H1 (cell line): ENCODE measurements at regions not wholly inside any gene's neighbourhood (a gene's known extent, or its start where the extent isn't known, plus 50 kb on each side); places are given as distances from the start of the nearest gene placed in this dataset.

Experiments used
- CTCF ChIA-PET: fragments of 300-600 bp; sonication (Branson Sonifier 250); formaldehyde crosslinking; loops from one replicate; lab custom pipeline; 2021; ENCODE audit not compliant: partially characterized antibody; lab: Charles Lee
- POLR2A ChIA-PET: fragments of 300-600 bp; sonication (Branson Sonifier 250); formaldehyde crosslinking; loops from one replicate; lab custom pipeline; 2021; ENCODE audit warnings: inconsistent platforms; ENCODE audit not compliant: partially characterized antibody; lab: Charles Lee
- DNase-seq, 2 experiments: peaks; one replicate each; pipeline versions ENCODE4 v3.0.0 to v3.0.0-alpha.2; 2010 to 2022; ENCODE audit warnings: low spot score in 2 of 2, low read depth in 1 of 2, mixed read lengths in 1 of 2
- FAIRE-seq: peaks from 2 replicates; lab custom pipeline; 2011; peaks lifted over from hg19 to GRCh38; lab: Jason Lieb, UNC
- H2AFZ ChIP-seq: 2 replicates; pipeline ENCODE4 v1.8.1; 2012; ENCODE audit warnings: low read length, inconsistent platforms
- H2AK5ac ChIP-seq: 2 replicates; pipeline ENCODE4 v1.6.1; 2013; ENCODE audit warnings: low read depth, low read length
- H2BK120ac ChIP-seq: replicated peaks from 2 replicates; pipeline ENCODE3; 2013; ENCODE audit warnings: low read depth, low read length, inconsistent platforms
- H2BK12ac ChIP-seq: 2 replicates; pipeline ENCODE4 v1.6.1; 2013; ENCODE audit warnings: low read depth, low read length
- H2BK15ac ChIP-seq: 2 replicates; pipeline ENCODE4 v1.6.1; 2013; ENCODE audit warnings: low read length
- H2BK20ac ChIP-seq: 2 replicates; pipeline ENCODE4 v1.6.1; 2013; ENCODE audit warnings: low read length
- H2BK5ac ChIP-seq: 2 replicates; pipeline ENCODE4 v1.6.1; 2013; ENCODE audit warnings: low read depth, low read length
- H3K14ac ChIP-seq: 2 replicates; pipeline ENCODE4 v1.6.1; 2013; ENCODE audit warnings: inconsistent platforms; ENCODE audit not compliant: insufficient read length
- H3K18ac ChIP-seq: 2 replicates; pipeline ENCODE4 v1.6.1; 2013; ENCODE audit warnings: low read length; ENCODE audit errors: extremely low read depth
- H3K23ac ChIP-seq: 2 replicates; pipeline ENCODE4 v1.6.1; 2013; ENCODE audit warnings: inconsistent platforms; ENCODE audit not compliant: insufficient read length
- H3K23me2 ChIP-seq: 2 replicates; pipeline ENCODE4 v1.6.1; 2013; ENCODE audit warnings: low read depth, low read length
- H3K27ac ChIP-seq: 2 replicates; pipeline ENCODE4 v1.6.1; 2011; ENCODE audit warnings: low read depth, low read length, inconsistent platforms
- H3K27me3 ChIP-seq, 4 experiments: replicated peaks in 1 of 4; 1 replicate in 1 of 4; 2 replicates in 3 of 4; pipeline versions ENCODE4 v1.6.1 to v1.8.1; 2011 to 2013; ENCODE audit warnings: low read length in 3 of 4, mild to moderate bottlenecking in 3 of 4, inconsistent platforms in 2 of 4, mixed read lengths in 2 of 4, moderate library complexity in 1 of 4; ENCODE audit not compliant: control insufficient read depth in 3 of 4, insufficient read depth in 3 of 4; ENCODE audit errors: extremely low read depth in 1 of 4
- H3K36me3 ChIP-seq, 4 experiments: 2 replicates each; pipeline versions ENCODE4 v1.6.1 to v1.8.1; 2011 to 2013; ENCODE audit warnings: mild to moderate bottlenecking in 4 of 4, low read length in 3 of 4, moderate library complexity in 2 of 4, control low read depth in 1 of 4, inconsistent platforms in 1 of 4; ENCODE audit not compliant: insufficient read depth in 4 of 4, control insufficient read depth in 2 of 4
- H3K4ac ChIP-seq: replicated peaks from 2 replicates; pipeline ENCODE3; 2013; ENCODE audit warnings: low read length, low read depth, mixed read lengths, inconsistent platforms; ENCODE audit not compliant: insufficient read length
- H3K4me1 ChIP-seq, 4 experiments: replicated peaks in 1 of 4; 1 replicate in 1 of 4; 2 replicates in 3 of 4; pipeline versions ENCODE4 v1.6.1 to v1.8.1; 2011 to 2013; ENCODE audit warnings: low read length in 3 of 4, inconsistent platforms in 2 of 4, mixed read lengths in 1 of 4; ENCODE audit not compliant: insufficient read depth in 4 of 4, control insufficient read depth in 3 of 4
- H3K4me2 ChIP-seq, 2 experiments: 2 replicates each; pipeline versions ENCODE4 v1.6.1 to v1.8.1; 2011 to 2013; ENCODE audit warnings: low read depth in 2 of 2, low read length in 2 of 2, control low read depth in 1 of 2, inconsistent platforms in 1 of 2, mild to moderate bottlenecking in 1 of 2; ENCODE audit not compliant: insufficient read depth in 1 of 2
- H3K4me3 ChIP-seq, 4 experiments: fragments of 200-600, 300-600 bp in 1 of 4; sonication (generic), shearing (Covaris generic), sonication (Bioruptor Twin) in 1 of 4; 2 replicates each; pipeline versions ENCODE4 v1.5.1 to v1.8.1; 2011 to 2016; ENCODE audit warnings: low read length in 4 of 4, low read depth in 3 of 4, control low read depth in 2 of 4, inconsistent platforms in 2 of 4, mild to moderate bottlenecking in 2 of 4, mixed read lengths in 1 of 4, moderate library complexity in 1 of 4; ENCODE audit not compliant: insufficient read depth in 2 of 4; ENCODE audit errors: extremely low read depth in 1 of 4
- H3K56ac ChIP-seq: replicated peaks from 2 replicates; pipeline ENCODE3; 2013; ENCODE audit warnings: low read depth, mild to moderate bottlenecking, mixed read lengths, low read length, inconsistent platforms; ENCODE audit not compliant: insufficient read length
- H3K79me1 ChIP-seq: 2 replicates; pipeline ENCODE4 v1.6.1; 2013; ENCODE audit warnings: low read depth, low read length, control low read depth
- H3K79me2 ChIP-seq, 2 experiments: 2 replicates each; pipeline versions ENCODE4 v1.6.1 to v1.8.1; 2012 to 2013; ENCODE audit warnings: low read length in 2 of 2, mild to moderate bottlenecking in 2 of 2, inconsistent platforms in 1 of 2; ENCODE audit not compliant: insufficient read depth in 2 of 2, control insufficient read depth in 1 of 2
- H3K9ac ChIP-seq, 4 experiments: replicated peaks in 1 of 4; 1 replicate in 1 of 4; 2 replicates in 3 of 4; pipeline versions ENCODE4 v1.6.1 to v1.8.1; 2011 to 2013; ENCODE audit warnings: low read depth in 3 of 4, low read length in 3 of 4, control low read depth in 2 of 4, mild to moderate bottlenecking in 2 of 4, moderate library complexity in 2 of 4, inconsistent platforms in 1 of 4; ENCODE audit errors: extremely low read depth in 1 of 4
- H3K9me3 ChIP-seq, 2 experiments: 2 replicates each; pipeline versions ENCODE4 v1.6.1 to v1.8.1; 2012 to 2013; ENCODE audit warnings: mild to moderate bottlenecking in 2 of 2, moderate library complexity in 2 of 2, control low read depth in 1 of 2, inconsistent platforms in 1 of 2, low read depth in 1 of 2, low read length in 1 of 2, mixed read lengths in 1 of 2; ENCODE audit not compliant: insufficient read depth in 2 of 2
- H4K20me1 ChIP-seq, 2 experiments: replicated peaks in 1 of 2; 2 replicates each; pipeline versions ENCODE3 to v1.8.1; 2011 to 2013; ENCODE audit warnings: inconsistent platforms in 2 of 2, low read length in 2 of 2, mild to moderate bottlenecking in 1 of 2; ENCODE audit not compliant: insufficient read depth in 2 of 2, control insufficient read depth in 1 of 2
- H4K5ac ChIP-seq: 2 replicates; pipeline ENCODE4 v1.6.1; 2013; ENCODE audit warnings: low read length, low read depth, mixed read lengths, inconsistent platforms; ENCODE audit not compliant: insufficient read length
- H4K8ac ChIP-seq: 2 replicates; pipeline ENCODE4 v1.8.0; 2013; ENCODE audit warnings: mild to moderate bottlenecking, moderate library complexity, low read length, inconsistent platforms; ENCODE audit not compliant: insufficient read depth; ENCODE audit errors: extremely low read depth
- H4K91ac ChIP-seq: replicated peaks from 2 replicates; pipeline ENCODE3; 2013; ENCODE audit warnings: low read length, mixed read lengths, inconsistent platforms; ENCODE audit not compliant: insufficient read length
- ASH2L ChIP-seq: fragments of 200-600, 300-600 bp; sonication (generic); IDR thresholded peaks from one replicate; pipeline ENCODE4 v1.7.1; 2017; ENCODE audit warnings: low read length
- BACH1 ChIP-seq: IDR thresholded peaks from 2 replicates; pipeline ENCODE4 v1.6.1; 2012; ENCODE audit warnings: low read length, improper control_type of control experiment
- CBX5 ChIP-seq: fragments of 300-800, 300-1000 bp; sonication (generic); IDR thresholded peaks from 2 replicates; pipeline ENCODE4 v1.7.1; 2016; ENCODE audit warnings: antibody characterized with exemption, low read length, low read depth
- CBX8 ChIP-seq: fragments of 300-800, 300-1000 bp; sonication (generic); IDR thresholded peaks from 2 replicates; pipeline ENCODE4 v1.7.1; 2016; ENCODE audit warnings: low read depth, low read length, borderline replicate concordance
- CHD1 ChIP-seq: IDR thresholded peaks from 2 replicates; pipeline ENCODE4 v1.6.1; 2012; ENCODE audit warnings: low read depth, low read length, improper control_type of control experiment
- GTF2F1 ChIP-seq: IDR thresholded peaks from 2 replicates; pipeline ENCODE4 v1.6.1; 2012; ENCODE audit warnings: low read depth, low read length, improper control_type of control experiment, borderline replicate concordance
- MAFK ChIP-seq: IDR thresholded peaks from 2 replicates; pipeline ENCODE4 v1.6.1; 2012; ENCODE audit warnings: low read depth, mild to moderate bottlenecking, improper control_type of control experiment, low read length
- POU5F1 ChIP-seq: IDR thresholded peaks from 2 replicates; pipeline ENCODE4 v1.6.1; 2011; ENCODE audit warnings: low read depth, mild to moderate bottlenecking, low read length, moderate library complexity
- ZNF274 ChIP-seq: IDR thresholded peaks from 2 replicates; pipeline ENCODE4 v1.7.0; 2012; ENCODE audit warnings: low read length, borderline replicate concordance; ENCODE audit errors: extremely low read depth
- WGBS, 2 experiments: shearing (Covaris generic) in 1 of 2; methylation state at CpG; one replicate each; pipeline versions ENCODE4 v1.1.6 to v1.1.7; 2013 to 2015; ENCODE audit warnings: low lambda C conversion rate in 2 of 2, mixed read lengths in 2 of 2, inconsistent platforms in 1 of 2, low coverage in 1 of 2, missing lambda C conversion rate in 1 of 2; ENCODE audit not compliant: insufficient replicate concordance in 2 of 2, insufficient coverage in 1 of 2, insufficient read length in 1 of 2; ENCODE audit errors: extremely low coverage in 1 of 2, missing lambda C conversion rate in 1 of 2; 5-methylcytosine and 5-hydroxymethylcytosine counted together

GRCh38 chr7:155234950-155235789 lies 62.5 kb upstream of the INSIG1 start:
- H2AFZ ChIP-seq: no peak overlapping the region

More at GRCh38 chr7:155234950-155235789, 62.5 kb upstream of the INSIG1 start:
- no peak for DNase-seq
- Histone ChIP-seq H3K4ac (no peak overlapping the region), H4K5ac (no peak overlapping the region), H4K91ac (no peak overlapping the region), H3K79me2 (no peaks in the 10 kb centered on the region), H4K20me1 (no peaks in the 10 kb centered on the region), H4K8ac (no peak overlapping the region), H3K36me3 (no peaks in the 10 kb centered on the region), H2AK5ac (no peak overlapping the region), H3K18ac (no peak overlapping the region), H3K23me2 (no peaks in the 10 kb centered on the region), H3K4me2 (no peak overlapping the region), H3K4me3 (no peak overlapping the region), H3K4me1 (peaks cover 0 to 3% (median 0%) of the 10 kb centered on the region in 4 experiments; a peak in 1 of 7 replicates), H2BK5ac (no peak overlapping the region), H2BK12ac (no peak overlapping the region), H3K79me1 (no peaks in the 10 kb centered on the region), H3K27ac (no peak overlapping the region), H2BK15ac (no peak overlapping the region), H3K9me3 (peaks cover 0 to 6% of the 10 kb centered on the region in 2 experiments; a peak in 1 of 4 replicates), H3K27me3 (no peaks in the 10 kb centered on the region), H3K9ac (no peak overlapping the region), H3K56ac (no peak overlapping the region), H3K14ac (no peak overlapping the region), H2BK20ac (no peak overlapping the region), H2BK120ac (no peak overlapping the region), H3K23ac (no peak overlapping the region)
- WGBS, 2 experiments: 92% methylated on average over 14 of the region's 14 CpGs; no CpG with 5 or more reads in 1 of the 2 experiments
- ChIA-PET CTCF (interaction anchor here (0.6 to 2.8 kb wide), 6 partner anchors 9 to 226 kb away, joined by 3 to 9 read pairs (median 4); no protein-coding TSS in a partner anchor), POLR2A (no interaction called here)
- no peak for FAIRE-seq
- TF ChIP-seq CBX8 (no peak), CHD1 (no peak), GTF2F1 (no peak), CBX5 (no peak), BACH1 (no peak), ASH2L (no peak), MAFK (no peak), POU5F1 (no peak), ZNF274 (no peak)
